ENCODE measurements at regions not wholly inside any gene's neighbourhood (a gene's known extent, or its start where the extent isn't known, plus 50 kb on each side); places are given as distances from the start of the nearest gene placed in this dataset.

DNA sequence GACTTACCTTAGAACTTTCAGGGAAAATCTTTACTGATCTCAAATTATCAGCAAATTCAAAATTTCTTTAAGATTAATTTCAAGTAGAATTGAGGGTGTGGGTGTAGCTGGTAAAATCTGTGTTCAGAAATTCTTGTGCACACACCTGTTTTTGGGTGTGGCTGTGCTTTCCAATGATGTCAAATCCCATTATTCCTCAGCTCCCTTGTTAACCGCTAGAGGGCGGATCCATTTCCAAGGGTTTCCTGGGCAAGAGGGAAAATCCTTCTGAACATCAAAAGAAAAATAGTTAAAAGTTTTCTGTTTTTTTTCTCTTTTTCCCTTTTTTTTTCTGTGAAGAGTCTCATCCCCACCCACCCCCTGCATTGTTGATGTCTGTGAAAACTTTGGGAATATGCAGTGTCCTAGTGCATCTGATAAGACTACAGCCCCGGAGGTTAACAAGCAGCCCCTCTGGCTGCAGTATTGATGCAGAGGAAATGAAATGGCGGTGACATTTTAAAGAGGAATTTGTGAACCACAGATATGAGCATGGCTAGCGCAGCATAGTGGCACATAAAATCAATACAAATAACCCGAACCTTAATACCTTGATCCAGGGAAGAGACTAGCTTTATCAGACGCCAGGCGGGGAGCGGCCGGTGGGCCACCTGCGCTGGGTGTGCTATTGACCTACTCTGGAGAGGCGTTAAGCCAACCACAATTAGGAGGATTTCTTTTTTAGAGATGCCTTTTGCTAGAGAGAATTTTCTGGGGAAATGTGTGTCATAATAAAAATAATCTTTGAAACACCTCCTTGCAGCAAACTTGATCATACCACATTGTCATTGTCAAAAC is 130.9 kb downstream of the FOXA2 start:
- peak; percentile 25 for DNase-seq (ENCODE audit: low read depth)
- TF ChIP-seq, protein P1, sequence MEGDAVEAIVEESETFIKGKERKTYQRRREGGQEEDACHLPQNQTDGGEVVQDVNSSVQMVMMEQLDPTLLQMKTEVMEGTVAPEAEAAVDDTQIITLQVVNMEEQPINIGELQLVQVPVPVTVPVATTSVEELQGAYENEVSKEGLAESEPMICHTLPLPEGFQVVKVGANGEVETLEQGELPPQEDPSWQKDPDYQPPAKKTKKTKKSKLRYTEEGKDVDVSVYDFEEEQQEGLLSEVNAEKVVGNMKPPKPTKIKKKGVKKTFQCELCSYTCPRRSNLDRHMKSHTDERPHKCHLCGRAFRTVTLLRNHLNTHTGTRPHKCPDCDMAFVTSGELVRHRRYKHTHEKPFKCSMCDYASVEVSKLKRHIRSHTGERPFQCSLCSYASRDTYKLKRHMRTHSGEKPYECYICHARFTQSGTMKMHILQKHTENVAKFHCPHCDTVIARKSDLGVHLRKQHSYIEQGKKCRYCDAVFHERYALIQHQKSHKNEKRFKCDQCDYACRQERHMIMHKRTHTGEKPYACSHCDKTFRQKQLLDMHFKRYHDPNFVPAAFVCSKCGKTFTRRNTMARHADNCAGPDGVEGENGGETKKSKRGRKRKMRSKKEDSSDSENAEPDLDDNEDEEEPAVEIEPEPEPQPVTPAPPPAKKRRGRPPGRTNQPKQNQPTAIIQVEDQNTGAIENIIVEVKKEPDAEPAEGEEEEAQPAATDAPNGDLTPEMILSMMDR (conservative IDR thresholded peaks at IDR 0.05; ENCODE audit: low read depth, low read length), result peak; percentile 77
- no peak overlapping the region for H3K4me3 ChIP-seq (ENCODE audit: low read depth, low read length)

DNA sequence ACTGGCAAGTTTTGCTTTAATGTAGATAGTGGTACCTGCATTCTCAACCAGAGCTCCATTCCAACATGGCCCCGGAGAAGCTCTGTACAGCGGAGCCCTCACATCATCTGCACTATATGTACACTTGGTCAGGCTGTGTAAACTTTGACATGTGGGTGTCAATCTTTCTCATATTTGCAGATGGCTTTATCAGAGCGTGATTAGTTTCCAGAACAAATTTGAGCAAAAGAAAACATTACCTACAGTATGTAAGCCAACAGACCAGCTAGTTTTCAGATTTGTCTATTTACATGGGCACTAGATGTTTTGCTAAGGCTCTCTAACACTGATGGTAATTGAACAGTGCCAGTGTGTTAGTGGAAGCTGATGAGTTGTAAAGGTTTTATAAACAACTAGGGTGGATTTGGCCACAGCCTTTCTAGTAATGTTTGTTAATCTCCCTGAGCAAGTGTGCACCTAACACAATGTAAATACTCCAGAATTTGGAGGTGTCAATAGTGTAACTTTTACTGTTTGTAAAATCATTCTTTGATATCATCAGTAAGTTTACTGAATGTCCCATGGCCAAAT is 131.8 kb downstream of the FOXA2 start:
- TF ChIP-seq, protein P1 (conservative IDR thresholded peaks at IDR 0.05; ENCODE audit: low read depth, low read length), result no peak
- H3K4me3 ChIP-seq (ENCODE audit: low read depth, low read length), result no peak overlapping the region
- DNase-seq (ENCODE audit: low read depth), result no peak

GRCh38 chr20:22450537-22450936 is 133.8 kb downstream of the FOXA2 start:
- TF ChIP-seq, protein P1 (conservative IDR thresholded peaks at IDR 0.05; ENCODE audit: low read depth, low read length), result no peak
- no peak for DNase-seq (ENCODE audit: low read depth)
- no peak overlapping the region for H3K4me3 ChIP-seq (ENCODE audit: low read depth, low read length)

- TF ChIP-seq, protein P1 (conservative IDR thresholded peaks at IDR 0.05; ENCODE audit: low read depth, low read length), result no peak
- DNase-seq (ENCODE audit: low read depth), result no peak
- H3K4me3 ChIP-seq (ENCODE audit: low read depth, low read length), result no peak overlapping the region
Measured at GRCh38 chr20:22449188-22449973, 135.0 kb downstream of the FOXA2 start.

GRCh38 chr20:22447447-22447778 is 137.0 kb downstream of the FOXA2 start:
- TF ChIP-seq, protein P1 (conservative IDR thresholded peaks at IDR 0.05; ENCODE audit: low read depth, low read length), result no peak
- DNase-seq (ENCODE audit: low read depth), result no peak
- no peak overlapping the region for H3K4me3 ChIP-seq (ENCODE audit: low read depth, low read length)

DNA sequence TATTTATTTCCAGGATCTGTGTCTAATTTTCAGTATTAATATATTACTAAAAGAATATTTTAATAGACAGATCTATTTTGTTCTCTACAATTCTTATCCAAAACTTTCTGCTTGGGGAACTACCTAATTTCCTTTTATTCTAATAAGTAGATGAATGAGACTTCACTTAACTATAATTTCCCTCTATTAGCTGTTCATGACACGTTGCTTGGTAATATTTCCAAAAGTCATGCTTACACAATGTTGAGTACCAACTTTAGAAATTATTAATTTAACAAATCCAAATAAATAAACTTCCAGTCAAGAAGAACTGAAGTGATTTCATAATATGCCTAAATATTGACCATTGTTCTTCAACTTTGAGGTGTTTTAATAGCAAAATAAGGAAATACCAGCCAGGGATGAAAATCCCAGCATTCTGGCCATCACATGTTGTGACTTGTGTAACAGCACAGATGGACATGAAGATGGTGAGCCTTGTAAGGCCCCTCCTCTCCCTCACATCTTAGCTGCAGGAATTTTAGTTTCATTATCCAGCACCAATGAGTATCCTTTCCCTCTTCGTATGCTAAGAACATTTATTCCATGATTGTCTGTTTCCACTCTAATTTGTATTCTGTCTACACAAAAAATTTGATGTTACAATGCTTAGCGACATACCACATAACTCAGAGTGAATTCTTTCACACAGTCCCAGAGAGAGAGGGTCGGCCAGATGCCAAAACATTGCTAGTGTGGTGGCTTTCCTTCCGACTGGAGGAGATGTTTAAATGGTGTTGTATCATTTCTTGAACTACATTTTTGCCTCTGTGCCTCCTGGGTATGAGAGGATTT is 137.5 kb downstream of the FOXA2 start:
- TF ChIP-seq, protein P1 (conservative IDR thresholded peaks at IDR 0.05; ENCODE audit: low read depth, low read length), result no peak
- H3K4me3 ChIP-seq (ENCODE audit: low read depth, low read length), result no peak overlapping the region
- DNase-seq (ENCODE audit: low read depth), result no peak
